GM12892 (cell line): ENCODE measurements at regions not wholly inside any gene's neighbourhood (a gene's known extent, or its start where the extent isn't known, plus 50 kb on each side); places are given as distances from the start of the nearest gene placed in this dataset.

Experiments
- POLR2A ChIP-seq: IDR thresholded peaks from 2 replicates; pipeline ENCODE4 v1.6.1; 2011; ENCODE audit warnings: low read depth, low read length, control low read depth
- POLR2AphosphoS5 ChIP-seq: IDR thresholded peaks from 2 replicates; pipeline ENCODE4 v1.6.1; 2011; ENCODE audit warnings: low read depth, low read length, control low read depth
- TAF1 ChIP-seq: IDR thresholded peaks from 2 replicates; pipeline ENCODE4 v1.6.1; 2011; ENCODE audit warnings: low read depth, mild to moderate bottlenecking, control low read depth, low read length, borderline replicate concordance

- no peak for TF ChIP-seq POLR2AphosphoS5
- no peak for TF ChIP-seq POLR2A
- no peak for TF ChIP-seq TAF1
These were observed 885.0 kb upstream of the MDGA2 start for GRCh38 chr14:48560421-48560820.
